ENCODE measurements at regions not wholly inside any gene's neighbourhood (a gene's known extent, or its start where the extent isn't known, plus 50 kb on each side); places are given as distances from the start of the nearest gene placed in this dataset.

DNA sequence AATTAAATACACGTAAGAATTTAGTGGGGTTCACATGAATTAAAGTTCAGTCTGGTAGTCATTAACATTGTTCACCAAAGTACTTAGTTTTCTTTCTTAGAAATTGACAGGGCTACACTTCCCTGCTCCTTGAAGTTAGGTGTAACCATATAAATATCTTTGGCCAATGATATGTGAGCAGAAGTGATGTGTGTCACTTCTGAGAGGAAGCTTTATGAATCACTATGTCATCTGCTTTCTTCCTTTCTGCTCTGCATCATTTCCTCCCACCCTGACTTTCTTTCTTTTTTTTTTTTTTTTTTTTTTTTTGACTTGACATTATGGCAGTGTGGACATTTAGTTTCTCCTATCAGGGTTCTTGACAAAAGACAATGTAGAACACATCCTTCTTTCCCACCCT is 156.2 kb upstream of the COL8A1 start:
- TF ChIP-seq, protein P1, sequence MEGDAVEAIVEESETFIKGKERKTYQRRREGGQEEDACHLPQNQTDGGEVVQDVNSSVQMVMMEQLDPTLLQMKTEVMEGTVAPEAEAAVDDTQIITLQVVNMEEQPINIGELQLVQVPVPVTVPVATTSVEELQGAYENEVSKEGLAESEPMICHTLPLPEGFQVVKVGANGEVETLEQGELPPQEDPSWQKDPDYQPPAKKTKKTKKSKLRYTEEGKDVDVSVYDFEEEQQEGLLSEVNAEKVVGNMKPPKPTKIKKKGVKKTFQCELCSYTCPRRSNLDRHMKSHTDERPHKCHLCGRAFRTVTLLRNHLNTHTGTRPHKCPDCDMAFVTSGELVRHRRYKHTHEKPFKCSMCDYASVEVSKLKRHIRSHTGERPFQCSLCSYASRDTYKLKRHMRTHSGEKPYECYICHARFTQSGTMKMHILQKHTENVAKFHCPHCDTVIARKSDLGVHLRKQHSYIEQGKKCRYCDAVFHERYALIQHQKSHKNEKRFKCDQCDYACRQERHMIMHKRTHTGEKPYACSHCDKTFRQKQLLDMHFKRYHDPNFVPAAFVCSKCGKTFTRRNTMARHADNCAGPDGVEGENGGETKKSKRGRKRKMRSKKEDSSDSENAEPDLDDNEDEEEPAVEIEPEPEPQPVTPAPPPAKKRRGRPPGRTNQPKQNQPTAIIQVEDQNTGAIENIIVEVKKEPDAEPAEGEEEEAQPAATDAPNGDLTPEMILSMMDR (IDR thresholded peaks at IDR 0.05), result no peak
- TF ChIP-seq EP300 (IDR thresholded peaks at IDR 0.05) (no peak), POLR2AphosphoS5 (IDR thresholded peaks at IDR 0.05) (no peak)

Data from gastroesophageal sphincter (tissue), 3 donors.